Central memory CD4-positive, alpha-beta T cell (primary cell): ENCODE measurements at regions not wholly inside any gene's neighbourhood (a gene's known extent, or its start where the extent isn't known, plus 50 kb on each side); places are given as distances from the start of the nearest gene placed in this dataset.

Experiments
- DNase-seq: peaks from one replicate; pipeline ENCODE4 v3.0.0; 2022

GRCh38 chr2:2867397-2867979 lies 510.1 kb downstream of the EIPR1 start:
- no peak for DNase-seq

GRCh38 chr2:2866459-2866858 lies 511.2 kb downstream of the EIPR1 start:
- no peak for DNase-seq

DNA sequence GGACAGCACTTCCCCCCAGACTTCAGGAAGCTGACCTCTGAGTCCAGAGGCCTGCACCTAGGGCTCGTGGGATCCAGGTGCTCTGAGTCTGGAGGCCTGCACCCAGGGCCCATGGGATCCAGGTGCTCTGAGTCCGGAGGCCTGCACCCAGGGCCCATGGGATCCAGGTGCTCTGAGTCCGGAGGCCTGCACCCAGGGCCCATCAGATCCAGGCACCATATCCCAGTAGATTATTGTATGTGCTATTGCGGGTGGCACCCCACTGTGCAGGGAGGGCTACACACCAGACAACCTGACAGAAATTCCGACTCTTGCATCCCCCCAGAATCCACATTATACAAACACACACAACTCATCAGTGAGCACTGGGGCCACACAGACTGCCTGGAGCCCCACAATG lies 515.2 kb downstream of the EIPR1 start:
- no peak for DNase-seq

DNA sequence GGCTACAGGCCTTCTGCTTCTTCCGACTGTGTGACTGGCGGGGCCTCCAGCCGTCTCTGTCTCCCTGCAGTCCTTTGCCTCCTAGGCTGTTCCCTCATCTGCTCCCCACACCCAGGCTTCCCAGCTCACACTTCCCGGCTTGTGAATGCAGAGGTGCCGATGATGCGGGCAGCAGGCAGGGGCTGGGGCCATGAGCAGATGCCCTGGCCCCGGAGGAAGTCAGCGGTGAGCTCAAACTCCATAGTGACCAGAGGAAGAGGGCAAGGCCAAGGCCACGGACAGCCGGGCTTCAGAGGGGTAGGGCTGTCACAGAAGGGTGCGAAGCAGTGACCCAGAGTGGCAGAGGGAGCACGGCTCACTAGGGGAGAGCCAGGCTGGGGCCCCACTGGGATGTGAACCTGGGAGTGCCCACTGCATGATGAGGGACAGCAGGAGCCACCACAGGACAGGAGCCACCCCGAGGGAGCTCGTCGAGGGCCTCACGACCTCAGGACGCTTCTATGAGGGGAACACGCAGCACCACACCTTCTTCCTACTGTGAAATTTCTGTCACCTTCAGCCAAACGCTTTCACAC lies 515.9 kb downstream of the EIPR1 start:
- DNase-seq: no peak

- DNase-seq: no peak
These were observed 516.9 kb downstream of the EIPR1 start for GRCh38 chr2:2860589-2861300.

DNA sequence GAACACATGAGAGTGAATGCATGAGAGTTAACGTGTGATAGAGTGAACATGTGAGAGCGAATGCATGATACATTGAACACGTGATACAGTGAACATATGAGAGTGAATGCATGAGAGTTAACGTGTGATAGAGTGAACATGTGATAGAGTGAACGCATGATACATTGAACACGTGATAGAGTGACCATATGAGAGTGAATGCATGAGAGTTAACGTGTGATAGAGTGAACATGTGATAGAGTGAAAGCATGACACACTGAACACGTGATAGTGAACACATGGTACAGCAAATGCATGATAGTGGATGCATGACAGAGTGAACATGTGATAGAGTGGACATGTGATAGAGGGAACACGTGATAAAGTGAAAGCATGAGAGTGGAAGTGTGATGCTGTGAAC lies 517.9 kb downstream of the EIPR1 start:
- DNase-seq: no peak

- no peak for DNase-seq
These were observed 518.5 kb downstream of the EIPR1 start for GRCh38 chr2:2859164-2859563.

DNA sequence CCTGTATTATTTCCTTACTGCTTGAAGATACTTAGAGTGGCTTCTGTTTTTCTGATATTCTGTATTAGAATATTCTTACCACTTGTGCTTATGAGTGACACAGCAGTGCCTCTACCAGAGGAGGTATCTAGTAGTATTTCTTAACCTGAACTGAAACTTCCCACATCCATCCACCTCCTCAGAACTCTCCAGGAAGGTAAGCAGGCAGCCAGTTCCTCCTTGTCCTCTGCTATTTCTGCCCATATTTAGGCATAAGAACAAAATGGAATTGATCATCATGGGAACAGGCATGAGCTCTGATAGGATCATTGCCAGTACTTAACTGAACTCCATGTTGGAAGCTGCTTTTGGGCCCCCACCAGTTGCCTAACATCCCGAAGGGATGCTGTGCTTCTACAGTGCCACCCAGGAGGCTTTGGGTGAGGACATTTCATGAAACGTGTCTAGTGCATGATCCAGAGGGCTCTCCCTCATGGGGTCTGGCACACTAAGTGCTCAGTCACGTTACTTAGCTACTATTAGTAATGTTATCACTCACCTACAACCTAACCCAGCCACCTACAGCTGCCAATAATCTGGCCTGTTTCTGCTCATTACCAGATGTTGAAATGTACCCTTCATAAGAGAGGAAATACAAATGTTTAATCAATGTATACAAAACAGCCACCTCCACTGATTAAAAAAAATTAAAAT lies 520.7 kb downstream of the EIPR1 start:
- no peak for DNase-seq

- no peak for DNase-seq
These were observed 522.3 kb downstream of the EIPR1 start for GRCh38 chr2:2855297-2855696.

DNA sequence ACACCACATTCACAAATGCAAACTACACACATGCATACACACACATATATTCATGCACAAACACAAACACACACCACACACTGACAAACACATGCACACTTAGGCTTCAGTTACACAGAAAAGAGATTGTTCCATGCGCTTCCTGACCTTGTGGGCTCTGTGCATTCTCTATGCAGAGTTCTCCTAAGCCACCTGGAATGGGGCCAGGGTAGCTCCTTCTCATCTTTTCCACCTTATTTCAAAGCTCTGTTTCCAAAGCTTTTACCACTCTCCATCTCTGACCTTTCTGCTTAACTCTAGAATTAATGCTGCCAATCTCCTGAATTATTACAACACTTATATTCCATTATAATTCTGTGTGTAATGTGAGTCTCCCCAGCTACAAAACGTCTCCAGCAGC lies 522.3 kb upstream of the MYT1L start:
- no peak for DNase-seq

DNA sequence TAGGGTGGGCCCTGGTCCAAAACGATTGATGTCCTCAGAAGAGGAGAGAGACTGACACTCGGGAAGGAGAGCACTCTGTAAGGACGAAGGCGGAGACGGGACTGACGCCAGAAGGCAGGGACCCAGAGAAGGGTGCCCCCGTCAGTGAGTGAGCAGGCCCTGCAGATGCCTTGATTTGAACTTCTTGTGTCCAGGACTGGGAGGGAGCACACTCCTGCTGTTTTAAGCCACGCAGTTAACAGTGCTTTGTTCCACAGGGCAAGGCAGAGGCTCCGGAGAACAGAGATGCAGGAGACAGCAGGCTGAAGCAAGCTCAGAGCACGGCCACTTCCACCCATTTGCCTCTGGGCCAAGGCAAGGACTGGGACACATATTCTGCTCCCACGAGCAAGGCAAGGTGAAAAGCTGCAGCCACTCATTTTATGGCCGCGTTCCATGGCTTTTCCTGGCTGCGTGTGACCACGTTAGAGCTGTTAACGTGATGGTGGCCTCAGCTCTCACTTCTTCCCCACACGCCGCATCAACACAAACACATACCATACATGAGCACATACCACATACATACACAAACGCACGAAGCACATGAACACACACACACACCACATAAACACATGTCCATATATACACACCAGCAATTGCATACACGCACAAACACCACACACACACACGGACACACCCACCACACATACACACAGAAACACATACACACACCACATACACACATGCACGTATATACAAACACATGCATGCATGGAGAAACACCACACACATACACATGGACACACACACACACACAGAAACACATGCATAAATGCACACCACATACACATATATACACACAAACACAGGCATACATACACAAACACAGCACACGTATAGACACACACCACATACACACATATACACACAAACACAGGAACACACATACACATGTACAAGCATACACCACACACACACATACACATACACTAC lies 521.0 kb upstream of the MYT1L start:
- no peak for DNase-seq

GRCh38 chr2:2851316-2851715 lies 520.2 kb upstream of the MYT1L start:
- DNase-seq: no peak

DNA sequence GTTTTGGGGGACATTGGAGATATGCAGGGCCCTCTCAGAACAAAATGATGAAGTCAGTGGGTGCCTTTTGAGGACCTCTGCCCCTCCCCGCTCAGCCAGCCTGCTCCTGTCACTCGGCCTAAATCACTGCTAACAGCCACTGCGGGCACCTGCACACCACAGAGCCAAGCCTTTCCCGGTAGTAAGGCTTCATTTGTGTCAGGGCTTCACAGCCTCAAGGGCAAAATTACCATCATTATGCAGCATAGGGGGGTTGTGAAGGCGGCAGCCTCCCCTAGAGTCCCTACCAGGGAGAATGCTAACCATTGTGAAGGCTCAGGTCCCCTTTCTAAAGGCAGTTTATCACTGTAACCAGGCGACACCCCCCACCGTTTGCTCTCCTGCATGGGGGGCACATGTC lies 519.8 kb upstream of the MYT1L start:
- no peak for DNase-seq

DNA sequence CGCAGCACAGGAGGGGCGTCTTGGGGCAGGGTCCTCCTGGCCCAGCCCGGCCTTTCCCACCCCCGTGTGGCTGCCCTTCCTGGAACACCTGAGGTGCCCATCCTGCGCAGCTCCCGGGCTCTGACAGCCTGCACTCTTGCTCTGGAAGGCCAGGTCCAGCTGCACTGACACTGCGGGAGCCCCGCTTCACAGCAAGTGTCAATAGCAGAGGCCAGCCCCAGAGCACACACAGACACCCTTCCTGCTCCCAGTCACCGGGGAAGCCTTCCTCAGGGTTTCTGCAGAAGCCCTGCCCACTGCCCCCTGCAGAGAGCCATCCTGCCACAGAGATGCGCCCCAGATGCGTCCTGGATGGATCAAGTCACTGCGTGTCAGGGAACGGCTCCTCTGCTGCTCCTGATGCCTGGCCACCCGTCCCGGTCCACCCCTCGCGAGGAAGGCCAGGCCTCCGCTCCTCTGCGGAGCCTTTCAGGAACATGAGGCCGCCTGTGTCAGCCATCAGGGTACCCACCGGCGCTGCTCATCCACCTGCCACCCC lies 519.2 kb upstream of the MYT1L start:
- DNase-seq: no peak

DNA sequence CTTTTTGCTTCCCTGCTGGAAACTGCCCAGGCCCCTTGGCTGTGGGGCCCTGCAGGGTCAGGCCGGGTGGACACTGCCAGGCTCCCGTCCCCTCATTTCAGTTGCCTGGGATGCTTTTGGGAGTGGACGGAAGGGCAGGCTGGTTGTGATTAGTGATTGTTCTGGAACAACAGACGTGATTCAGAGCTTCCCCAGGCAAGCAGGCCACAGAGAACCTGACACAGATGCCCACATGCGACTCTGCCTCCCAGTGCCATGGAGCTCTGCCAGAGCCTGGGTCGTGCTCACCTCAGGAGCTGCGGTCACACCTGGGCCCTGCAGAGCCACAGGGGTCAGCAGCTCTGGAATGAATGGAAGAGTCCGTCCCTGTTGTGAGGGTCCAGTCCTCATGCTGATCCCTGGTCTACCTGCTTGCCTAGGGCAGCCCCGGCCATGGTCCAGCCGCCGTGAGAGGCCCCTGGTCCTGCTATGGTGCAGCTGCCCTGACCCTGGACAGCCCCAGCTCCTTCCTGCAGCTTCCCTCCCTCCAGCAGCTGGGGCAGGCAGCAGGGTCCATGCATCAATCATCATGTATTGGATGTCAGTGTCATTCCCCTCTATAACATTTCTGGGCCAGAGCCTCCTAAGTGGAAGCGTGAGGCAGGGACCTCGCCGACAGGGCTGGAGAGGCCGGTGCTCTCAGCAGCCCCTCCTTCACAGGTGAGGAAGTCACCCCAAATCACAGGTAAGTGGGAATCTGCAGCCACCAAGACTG lies 518.6 kb upstream of the MYT1L start:
- DNase-seq: no peak

- DNase-seq: no peak
These were observed 517.7 kb upstream of the MYT1L start for GRCh38 chr2:2848621-2849333.

GRCh38 chr2:2848198-2848597 lies 517.1 kb upstream of the MYT1L start:
- no peak for DNase-seq

DNA sequence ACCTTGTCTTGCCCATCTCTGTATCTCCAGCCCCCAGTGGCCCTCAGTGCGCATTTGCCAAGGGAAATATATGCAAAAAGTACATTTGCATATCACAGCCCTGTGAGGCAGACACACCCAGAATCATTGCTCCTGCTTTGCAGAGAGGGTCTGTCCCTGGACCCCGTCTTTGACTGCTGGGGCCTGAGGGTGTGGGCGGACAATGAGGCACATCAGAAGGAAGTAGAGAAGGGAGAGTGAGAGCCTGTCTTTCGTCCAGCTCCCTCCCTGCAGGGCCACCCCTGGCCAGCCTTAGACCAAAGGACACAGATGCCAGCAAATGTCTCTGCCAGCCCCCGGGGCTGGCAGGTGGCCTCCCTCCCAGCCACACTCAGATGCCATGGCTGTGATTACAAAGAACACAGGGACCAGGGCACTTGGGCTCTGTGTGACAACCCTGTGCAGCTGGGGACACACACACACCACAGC lies 516.2 kb upstream of the MYT1L start:
- DNase-seq: no peak

- no peak for DNase-seq
These were observed 515.5 kb upstream of the MYT1L start for GRCh38 chr2:2846332-2847208.

DNA sequence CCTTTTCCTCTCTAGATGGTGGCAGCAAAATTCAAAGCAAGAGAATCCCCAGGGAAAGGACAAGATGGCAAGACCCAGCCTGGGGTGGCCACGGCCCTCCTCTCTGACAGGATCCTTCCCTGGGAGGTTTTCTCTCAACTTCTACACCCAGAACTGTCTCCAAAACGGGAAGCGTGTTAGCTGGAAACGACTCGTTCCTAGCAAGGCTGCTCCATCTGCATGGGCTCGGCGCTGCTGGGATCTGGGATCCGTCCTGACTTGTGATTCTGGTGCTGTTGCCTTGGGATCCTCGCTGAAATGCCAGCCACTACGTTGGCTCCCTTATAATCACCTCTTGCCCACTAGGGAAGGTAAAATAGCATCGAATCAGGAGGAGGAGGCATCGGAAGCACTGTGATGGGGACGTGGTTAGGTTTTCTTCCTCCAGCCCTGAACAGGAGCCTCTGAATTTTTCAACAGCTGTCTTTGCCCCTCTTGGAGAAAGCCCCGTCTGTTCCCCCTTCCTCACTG lies 514.8 kb upstream of the MYT1L start:
- DNase-seq: no peak
